H9 (cell line): ENCODE measurements at regions not wholly inside any gene's neighbourhood (a gene's known extent, or its start where the extent isn't known, plus 50 kb on each side); places are given as distances from the start of the nearest gene placed in this dataset.

Experiments used
- DNase-seq: peaks from one replicate; pipeline ENCODE4 v3.0.0-alpha.2; 2017
- H2AFZ ChIP-seq: one replicate; pipeline ENCODE4 v1.6.1; 2013; ENCODE audit warnings: mild to moderate bottlenecking, low read length, control low read depth, moderate library complexity
- H2AK5ac ChIP-seq: 2 replicates; pipeline ENCODE4 v1.6.1; 2013; ENCODE audit warnings: low read length, control low read depth, mixed read lengths; ENCODE audit not compliant: insufficient read length
- H2BK120ac ChIP-seq: one replicate; pipeline ENCODE4 v1.6.1; 2013; ENCODE audit warnings: low read depth, mild to moderate bottlenecking, low read length, control low read depth, inconsistent platforms; ENCODE audit not compliant: poor library complexity, severe bottlenecking
- H2BK12ac ChIP-seq: 2 replicates; pipeline ENCODE4 v1.6.1; 2013; ENCODE audit warnings: low read length, control low read depth, mixed read lengths, low read depth; ENCODE audit not compliant: insufficient read length
- H2BK15ac ChIP-seq: 2 replicates; pipeline ENCODE4 v1.6.1; 2013; ENCODE audit warnings: low read depth, low read length, control low read depth
- H2BK20ac ChIP-seq: one replicate; pipeline ENCODE4 v1.6.1; 2013; ENCODE audit warnings: low read depth, mild to moderate bottlenecking, low read length, control low read depth, inconsistent platforms; ENCODE audit not compliant: poor library complexity, severe bottlenecking
- H2BK5ac ChIP-seq: 2 replicates; pipeline ENCODE4 v1.6.1; 2013; ENCODE audit warnings: low read length, control low read depth, mixed read lengths; ENCODE audit not compliant: insufficient read length
- H3K14ac ChIP-seq: 2 replicates; pipeline ENCODE4 v1.6.1; 2013; ENCODE audit warnings: low read length, control low read depth; ENCODE audit not compliant: insufficient read depth
- H3K18ac ChIP-seq: 2 replicates; pipeline ENCODE4 v1.6.1; 2013; ENCODE audit warnings: low read depth, mild to moderate bottlenecking, mixed read lengths, low read length, control low read depth; ENCODE audit not compliant: insufficient read length
- H3K23ac ChIP-seq: 2 replicates; pipeline ENCODE4 v1.6.1; 2013; ENCODE audit warnings: low read length, control low read depth, mixed read lengths, low read depth; ENCODE audit not compliant: insufficient read length
- H3K23me2 ChIP-seq: 2 replicates; pipeline ENCODE4 v1.6.1; 2013; ENCODE audit warnings: low read depth, mild to moderate bottlenecking, mixed read lengths, low read length, control low read depth; ENCODE audit not compliant: insufficient read length, poor library complexity, severe bottlenecking
- H3K27ac ChIP-seq: 2 replicates; pipeline ENCODE4 v1.5.1; 2013; ENCODE audit warnings: low read length, control low read depth, mixed read lengths, low read depth; ENCODE audit not compliant: insufficient read length
- H3K27me3 ChIP-seq: 2 replicates; pipeline ENCODE4 v1.6.1; 2013; ENCODE audit warnings: low read length, control low read depth, inconsistent platforms; ENCODE audit not compliant: insufficient read depth
- H3K4ac ChIP-seq: 2 replicates; pipeline ENCODE4 v1.6.1; 2013; ENCODE audit warnings: low read depth, mild to moderate bottlenecking, control low read depth, inconsistent platforms, low read length, moderate library complexity
- H3K4me1 ChIP-seq: 2 replicates; pipeline ENCODE4 v1.6.1; 2013; ENCODE audit warnings: low read length, control low read depth, inconsistent platforms; ENCODE audit not compliant: insufficient read depth
- H3K4me2 ChIP-seq: 2 replicates; pipeline ENCODE4 v1.6.1; 2013; ENCODE audit warnings: low read length, control low read depth, mixed read lengths; ENCODE audit not compliant: insufficient read length, insufficient read depth
- H3K56ac ChIP-seq: 2 replicates; pipeline ENCODE4 v1.6.1; 2013; ENCODE audit warnings: low read depth, mild to moderate bottlenecking, mixed read lengths, low read length, control low read depth; ENCODE audit not compliant: insufficient read length
- H3K79me1 ChIP-seq: 2 replicates; pipeline ENCODE4 v1.6.1; 2013; ENCODE audit warnings: low read depth, mild to moderate bottlenecking, moderate library complexity, low read length, control low read depth, inconsistent platforms; ENCODE audit not compliant: insufficient read depth, poor library complexity, severe bottlenecking
- H3K79me2 ChIP-seq: 2 replicates; pipeline ENCODE4 v1.6.1; 2013; ENCODE audit warnings: low read length, control low read depth, inconsistent platforms; ENCODE audit not compliant: insufficient read depth
- H3K9ac ChIP-seq: 2 replicates; pipeline ENCODE4 v1.6.1; 2013; ENCODE audit warnings: low read length, control low read depth, mixed read lengths; ENCODE audit not compliant: insufficient read length; ENCODE audit errors: extremely low read depth
- H3K9me3 ChIP-seq: one replicate; pipeline ENCODE4 v1.6.1; 2013; ENCODE audit warnings: low read depth, low read length, inconsistent platforms; ENCODE audit not compliant: control insufficient read depth
- H3T11ph ChIP-seq: one replicate; pipeline ENCODE4 v1.6.1; 2013; ENCODE audit warnings: mild to moderate bottlenecking, low read length, control low read depth, inconsistent platforms
- H4K20me1 ChIP-seq: one replicate; pipeline ENCODE4 v1.6.1; 2013; ENCODE audit not compliant: control insufficient read depth, insufficient read length, insufficient read depth
- H4K5ac ChIP-seq: 2 replicates; pipeline ENCODE4 v1.6.1; 2013; ENCODE audit warnings: low read depth, mild to moderate bottlenecking, mixed read lengths, low read length, control low read depth; ENCODE audit not compliant: insufficient read length
- H4K8ac ChIP-seq: replicated peaks from 2 replicates; pipeline ENCODE4 v1.6.1; 2013; ENCODE audit warnings: low read length, control low read depth, mixed read lengths, low read depth; ENCODE audit not compliant: insufficient read length
- H4K91ac ChIP-seq: 2 replicates; pipeline ENCODE4 v1.6.1; 2013; ENCODE audit warnings: low read depth, mild to moderate bottlenecking, moderate library complexity, mixed read lengths, low read length, control low read depth; ENCODE audit not compliant: insufficient read length
- H3K27ac Mint-ChIP-seq, 3 experiments: 2 replicates in 2 of 3; 3 replicates in 1 of 3; pipeline ENCODE4 v1.8.0; 2020 to 2021; ENCODE audit warnings: mixed read lengths in 3 of 3, mild to moderate bottlenecking in 1 of 3, moderate library complexity in 1 of 3
- H3K27me3 Mint-ChIP-seq: 2 replicates; pipeline ENCODE4 v1.8.0; 2021; ENCODE audit warnings: low read depth, mild to moderate bottlenecking, moderate library complexity, mixed read lengths
- H3K36me3 Mint-ChIP-seq, 3 experiments: 2 replicates in 2 of 3; 3 replicates in 1 of 3; pipeline ENCODE4 v1.8.0; 2020 to 2021; ENCODE audit warnings: low read depth in 3 of 3, mixed read lengths in 3 of 3; ENCODE audit not compliant: insufficient read depth in 1 of 3
- H3K4me1 Mint-ChIP-seq, 2 experiments: 2 replicates each; pipeline ENCODE4 v1.8.0; 2020; ENCODE audit warnings: mixed read lengths in 2 of 2
- H3K4me3 Mint-ChIP-seq, 2 experiments: 2 replicates in 1 of 2; 3 replicates in 1 of 2; pipeline ENCODE4 v1.8.0; 2020 to 2021; ENCODE audit warnings: mild to moderate bottlenecking in 2 of 2, mixed read lengths in 2 of 2, moderate library complexity in 1 of 2
- H3K9me3 Mint-ChIP-seq, 2 experiments: 2 replicates in 1 of 2; 3 replicates in 1 of 2; pipeline ENCODE4 v1.8.0; 2020; ENCODE audit warnings: mild to moderate bottlenecking in 2 of 2, mixed read lengths in 2 of 2, moderate library complexity in 1 of 2
- CTCF ChIP-seq: fragments of 200-600 bp; sonication (generic); conservative IDR thresholded peaks from 3 replicates; pipeline ENCODE4 v1.8.0; 2021; ENCODE audit warnings: antibody characterized with exemption, mild to moderate bottlenecking
- WGBS: extraction: QIAGEN DNeasy Blood & Tissue Kit; methylation state at CpG from one replicate; pipeline ENCODE4 v1.1.7; 2013; ENCODE audit warnings: missing lambda C conversion rate, low lambda C conversion rate, mixed read lengths; ENCODE audit not compliant: insufficient read length; ENCODE audit errors: extremely low coverage; 5-methylcytosine and 5-hydroxymethylcytosine counted together

GRCh38 chr6:113697632-113698410 lies 159.3 kb upstream of the MARCKS start:
- no peak overlapping the region for H3K4me3 Mint-ChIP-seq
- Histone ChIP-seq H3K9me3 (no peaks in the 10 kb centered on the region), H3K23me2 (no peaks in the 10 kb centered on the region), H2BK15ac (no peak overlapping the region), H3K14ac (no peak overlapping the region), H3K27me3 (no peaks in the 10 kb centered on the region), H3K9ac (no peak overlapping the region), H2BK120ac (no peak overlapping the region), H3K23ac (no peak overlapping the region), H2BK20ac (no peak overlapping the region), H3K18ac (no peak overlapping the region), H3K4me1 (no peaks in the 10 kb centered on the region; the same call in 1 of the 2 replicates), H3T11ph (no peak overlapping the region), H3K4me2 (no peak overlapping the region), H2AFZ (no peak overlapping the region), H3K79me2 (no peaks in the 10 kb centered on the region), H2BK12ac (no peak overlapping the region), H4K5ac (no peak overlapping the region), H3K79me1 (no peaks in the 10 kb centered on the region), H3K4ac (no peak overlapping the region), H4K8ac (no peak overlapping the region), H3K27ac (no peak overlapping the region), H4K91ac (no peak overlapping the region), H3K56ac (no peak overlapping the region), H2AK5ac (no peak overlapping the region), H2BK5ac (no peak overlapping the region), H4K20me1 (no peaks in the 10 kb centered on the region)
- no peaks in the 10 kb centered on the region for H3K36me3 Mint-ChIP-seq
- no peak for TF ChIP-seq CTCF
- no CpG with 5 or more reads among the region's 4 CpGs for WGBS
- no peak for DNase-seq
- H3K4me1 Mint-ChIP-seq: peaks cover 8 to 10% of the 10 kb centered on the region in 2 experiments
- no peak overlapping the region for H3K27ac Mint-ChIP-seq
- H3K9me3 Mint-ChIP-seq: no peaks in the 10 kb centered on the region; a peak in 1 of 5 replicates
- no peaks in the 10 kb centered on the region for H3K27me3 Mint-ChIP-seq
